OCI-LY3 (cell line): ENCODE measurements at regions not wholly inside any gene's neighbourhood (a gene's known extent, or its start where the extent isn't known, plus 50 kb on each side); places are given as distances from the start of the nearest gene placed in this dataset.
"Not testable (repeated sequence)": the region's sequence is repeated elsewhere in the genome, so short reads cannot be mapped to it uniquely, and the experiment has no call there.

Experiments used
- H2AFZ ChIP-seq: fragments of 200-600, 300-600 bp; shearing (Covaris generic); 2 replicates; pipeline ENCODE4 v1.6.0; 2014; ENCODE audit warnings: antibody characterized with exemption, low read depth, low read length
- H3K27ac ChIP-seq: fragments of 200-600, 300-600 bp; sonication (generic); 2 replicates; pipeline ENCODE4 v1.5.1; 2014; ENCODE audit warnings: mild to moderate bottlenecking, low read length, moderate library complexity, mixed read lengths
- H3K27me3 ChIP-seq: fragments of 200-600, 300-600 bp; sonication (generic); 2 replicates; pipeline ENCODE4 v1.6.1; 2014; ENCODE audit warnings: low read depth, low read length, mixed read lengths
- H3K36me3 ChIP-seq: fragments of 200-600, 300-600 bp; sonication (generic); replicated peaks from 2 replicates; pipeline ENCODE3; 2014; ENCODE audit warnings: low read depth, low read length, mixed read lengths
- H3K4me1 ChIP-seq: fragments of 300-600, 200-600 bp; sonication (generic); 2 replicates; pipeline ENCODE4 v1.6.1; 2014; ENCODE audit warnings: low read length, mixed read lengths
- H3K4me2 ChIP-seq: fragments of 200-600, 300-600 bp; sonication (generic); 2 replicates; pipeline ENCODE4 v1.6.1; 2014; ENCODE audit warnings: low read length, mixed read lengths
- H3K4me3 ChIP-seq: fragments of 300-600, 200-600 bp; sonication (generic); 2 replicates; pipeline ENCODE4 v1.5.1; 2014; ENCODE audit warnings: antibody characterized with exemption, mild to moderate bottlenecking, low read length, moderate library complexity
- H3K79me2 ChIP-seq: fragments of 300-600, 200-600 bp; shearing (Covaris generic); 2 replicates; pipeline ENCODE4 v1.6.1; 2014; ENCODE audit warnings: mild to moderate bottlenecking, low read length, mixed read lengths
- H3K9ac ChIP-seq: fragments of 300-600, 200-600 bp; shearing (Covaris generic); 2 replicates; pipeline ENCODE4 v1.6.0; 2014; ENCODE audit warnings: mild to moderate bottlenecking, low read length, moderate library complexity
- H3K9me3 ChIP-seq: fragments of 200-600, 300-600 bp; shearing (Covaris generic); 2 replicates; pipeline ENCODE4 v1.6.1; 2014; ENCODE audit warnings: low read length, mixed read lengths; ENCODE audit not compliant: insufficient read depth
- H4K20me1 ChIP-seq: fragments of 200-600, 300-600 bp; sonication (generic); 2 replicates; pipeline ENCODE4 v1.6.1; 2016; ENCODE audit warnings: low read length, mixed read lengths; ENCODE audit not compliant: insufficient read depth
- EZH2phosphoT487 ChIP-seq: fragments of 200-600 bp; shearing (Covaris generic); IDR thresholded peaks from 2 replicates; pipeline ENCODE4 v1.6.1; 2018; ENCODE audit warnings: antibody characterized with exemption, mixed run types, low read depth
- TF ChIP-seq, protein P1 (sequence below): fragments of 200-600, 300-600 bp; sonication (generic); IDR thresholded peaks from 2 replicates; pipeline ENCODE4 v1.5.1; 2014; ENCODE audit warnings: antibody characterized with exemption, low read length, low read depth

DNA sequence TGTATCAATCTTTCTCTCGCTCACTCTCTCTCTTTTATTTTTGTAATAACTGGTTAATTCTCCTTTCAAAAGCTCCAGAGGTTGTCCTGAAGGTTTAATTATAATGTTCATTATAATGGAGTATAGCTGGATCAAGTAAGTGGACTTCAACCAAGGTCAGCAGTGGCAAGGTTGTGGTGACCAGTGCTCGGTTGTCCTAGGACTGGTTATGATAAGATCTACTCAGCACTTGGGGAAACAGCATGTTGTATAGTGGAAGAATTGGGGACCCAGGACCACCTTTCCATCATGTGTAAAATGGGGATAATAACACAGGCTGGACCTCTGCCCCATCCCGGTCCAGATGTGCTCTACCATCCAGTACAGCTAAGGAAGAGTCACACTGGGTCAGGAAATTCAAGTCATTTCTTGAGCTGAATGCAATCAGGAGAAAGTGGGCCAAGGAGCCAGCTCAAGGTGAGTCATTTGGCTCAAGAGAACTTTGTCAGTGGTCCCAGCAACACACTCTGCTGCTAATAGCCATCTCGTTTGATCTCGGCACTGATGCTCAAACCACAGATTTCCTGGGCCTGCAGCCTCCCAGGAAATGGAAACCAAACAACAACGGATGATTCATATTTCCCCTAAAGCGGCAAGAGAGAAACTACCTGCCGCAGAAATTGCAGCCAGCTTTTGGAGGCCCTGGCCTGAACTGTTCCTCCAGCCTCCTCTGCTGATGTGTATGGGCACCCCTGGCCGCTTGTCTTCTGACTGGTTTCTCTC is 123.6 kb upstream of the RBPJ start:
- Histone ChIP-seq H3K27ac (no peak overlapping the region), H2AFZ (peak overlapping the region; percentile 90), H3K9ac (peak overlapping the region; percentile 41; the same call in 1 of the 2 replicates)

DNA sequence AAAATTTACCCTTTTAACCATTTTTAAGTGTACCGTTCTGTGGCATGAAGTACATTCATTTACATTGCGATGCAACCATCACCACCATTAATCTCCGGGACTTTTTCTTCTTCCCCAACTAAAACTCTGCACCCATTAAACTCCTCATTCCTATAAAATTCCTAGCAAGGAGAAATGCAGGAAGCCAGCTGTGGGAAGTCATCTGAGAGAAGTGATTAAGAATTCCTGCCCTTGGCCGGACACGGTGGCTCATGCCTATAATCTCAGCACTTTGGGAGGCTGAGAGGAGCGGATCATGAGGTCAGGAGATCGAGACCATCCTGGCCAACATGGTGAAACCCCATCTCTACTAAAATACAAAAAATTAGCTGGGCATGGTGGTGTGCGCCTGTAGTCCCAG is 121.9 kb upstream of the RBPJ start:
- H3K79me2 ChIP-seq, H3K4me2 ChIP-seq, H2AFZ ChIP-seq: not testable (repeated sequence)

More for the DNA sequence above, 123.6 kb upstream of the RBPJ start:
- Histone ChIP-seq H3K4me1 (peaks cover 54% of the 10 kb centered on the region), H3K27me3 (peaks cover 31% of the 10 kb centered on the region), H4K20me1 (no peaks in the 10 kb centered on the region), H3K4me3 (peak overlapping the region; percentile 44), H3K79me2 (no peaks in the 10 kb centered on the region), H3K9me3 (no peaks in the 10 kb centered on the region), H3K4me2 (peak overlapping the region; percentile 73), H3K36me3 (no peaks in the 10 kb centered on the region)
- no peak for TF ChIP-seq EZH2phosphoT487
- TF ChIP-seq, protein P1, sequence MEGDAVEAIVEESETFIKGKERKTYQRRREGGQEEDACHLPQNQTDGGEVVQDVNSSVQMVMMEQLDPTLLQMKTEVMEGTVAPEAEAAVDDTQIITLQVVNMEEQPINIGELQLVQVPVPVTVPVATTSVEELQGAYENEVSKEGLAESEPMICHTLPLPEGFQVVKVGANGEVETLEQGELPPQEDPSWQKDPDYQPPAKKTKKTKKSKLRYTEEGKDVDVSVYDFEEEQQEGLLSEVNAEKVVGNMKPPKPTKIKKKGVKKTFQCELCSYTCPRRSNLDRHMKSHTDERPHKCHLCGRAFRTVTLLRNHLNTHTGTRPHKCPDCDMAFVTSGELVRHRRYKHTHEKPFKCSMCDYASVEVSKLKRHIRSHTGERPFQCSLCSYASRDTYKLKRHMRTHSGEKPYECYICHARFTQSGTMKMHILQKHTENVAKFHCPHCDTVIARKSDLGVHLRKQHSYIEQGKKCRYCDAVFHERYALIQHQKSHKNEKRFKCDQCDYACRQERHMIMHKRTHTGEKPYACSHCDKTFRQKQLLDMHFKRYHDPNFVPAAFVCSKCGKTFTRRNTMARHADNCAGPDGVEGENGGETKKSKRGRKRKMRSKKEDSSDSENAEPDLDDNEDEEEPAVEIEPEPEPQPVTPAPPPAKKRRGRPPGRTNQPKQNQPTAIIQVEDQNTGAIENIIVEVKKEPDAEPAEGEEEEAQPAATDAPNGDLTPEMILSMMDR = no peak

DNA sequence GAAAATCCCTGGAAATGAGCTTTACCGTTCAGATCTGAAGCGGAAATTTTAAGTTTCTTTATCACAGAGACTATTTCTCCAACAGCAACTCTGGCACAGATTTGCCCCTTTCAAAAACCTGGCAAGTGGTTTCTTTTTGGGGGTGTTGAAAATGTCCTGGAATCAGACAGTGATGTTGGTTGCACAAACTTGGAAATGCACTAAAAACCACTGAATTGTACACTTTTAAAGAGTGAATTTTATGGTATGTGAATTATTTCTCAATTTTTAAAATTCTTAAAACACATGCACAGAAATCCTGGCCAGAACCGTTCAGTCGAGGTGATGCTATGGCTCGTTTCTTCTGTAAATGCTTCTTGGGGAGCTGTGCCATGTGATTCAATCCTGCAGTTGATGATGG is 121.2 kb upstream of the RBPJ start:
- H3K36me3 ChIP-seq = no peaks in the 10 kb centered on the region
- no peak overlapping the region for H3K9ac ChIP-seq
- no peaks in the 10 kb centered on the region for H3K79me2 ChIP-seq
- H3K9me3 ChIP-seq = no peaks in the 10 kb centered on the region
- peaks cover 42% of the 10 kb centered on the region for H3K4me1 ChIP-seq
- H3K27me3 ChIP-seq = peaks cover 31% of the 10 kb centered on the region
- no peak overlapping the region for H3K4me3 ChIP-seq
- TF ChIP-seq, protein P1 = no peak
- no peak for TF ChIP-seq EZH2phosphoT487
- no peak overlapping the region for H2AFZ ChIP-seq
- H3K27ac ChIP-seq = no peak overlapping the region
- no peaks in the 10 kb centered on the region for H4K20me1 ChIP-seq
- H3K4me2 ChIP-seq = no peak overlapping the region

More for the DNA sequence above, 121.9 kb upstream of the RBPJ start:
- H3K9ac ChIP-seq, H3K4me3 ChIP-seq, H3K36me3 ChIP-seq, H3K9me3 ChIP-seq, H4K20me1 ChIP-seq, H3K27ac ChIP-seq: not testable (repeated sequence)
- Histone ChIP-seq H3K4me1 (peaks cover 42% of the 10 kb centered on the region), H3K27me3 (peaks cover 31% of the 10 kb centered on the region)

DNA sequence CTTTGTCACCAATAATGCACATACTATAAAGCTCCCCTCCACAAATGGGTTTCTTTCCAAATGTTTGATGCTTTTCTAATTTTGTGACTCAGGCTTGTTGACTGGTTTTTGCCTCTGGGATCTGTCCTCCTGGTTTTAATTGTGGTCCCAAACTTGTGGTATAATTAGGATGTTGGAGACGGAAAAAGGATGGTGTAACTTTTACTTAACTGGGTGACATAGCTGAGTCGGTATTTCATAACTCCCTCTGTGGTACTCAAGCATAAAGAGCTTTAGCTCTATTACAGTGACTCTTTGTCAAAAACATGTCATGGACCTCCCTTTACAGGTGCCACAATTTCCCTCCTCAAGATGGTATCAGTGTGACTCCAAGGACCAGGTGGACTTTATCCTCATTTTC is 119.7 kb upstream of the RBPJ start:
- Histone ChIP-seq H2AFZ (no peak overlapping the region), H3K4me1 (peaks cover 39% of the 10 kb centered on the region), H3K9me3 (no peaks in the 10 kb centered on the region), H3K4me2 (no peak overlapping the region), H3K79me2 (no peaks in the 10 kb centered on the region), H3K27ac (no peak overlapping the region), H3K9ac (no peak overlapping the region), H4K20me1 (no peaks in the 10 kb centered on the region), H3K36me3 (no peaks in the 10 kb centered on the region), H3K27me3 (peaks cover 31% of the 10 kb centered on the region), H3K4me3 (no peak overlapping the region)
- TF ChIP-seq, protein P1 = no peak
- TF ChIP-seq EZH2phosphoT487 = no peak
